Smooth muscle cell (in vitro differentiated cells): ENCODE measurements at regions not wholly inside any gene's neighbourhood (a gene's known extent, or its start where the extent isn't known, plus 50 kb on each side); places are given as distances from the start of the nearest gene placed in this dataset.

ENCODE experiments used
- DNase-seq: peaks from one replicate; lab custom pipeline; 2025; ENCODE audit not compliant: unreplicated experiment; lab: John Stamatoyannopoulos, UW
- H2AFZ ChIP-seq: fragments of 200-600 bp; sonication (generic); 2 replicates; pipeline ENCODE4 v1.6.0; 2016; ENCODE audit warnings: antibody characterized with exemption, low read depth, mild to moderate bottlenecking
- H3F3A ChIP-seq: fragments of 200-600 bp; sonication (generic); 2 replicates; pipeline ENCODE4 v1.6.0; 2017; ENCODE audit warnings: antibody characterized with exemption, low read depth
- H3K27ac ChIP-seq: fragments of 200-600 bp; sonication (generic); 2 replicates; pipeline ENCODE4 v1.5.1; 2016; ENCODE audit warnings: low read depth, mild to moderate bottlenecking
- H3K27me3 ChIP-seq: fragments of 200-600 bp; sonication (generic); 2 replicates; pipeline ENCODE4 v1.6.1; 2016; ENCODE audit warnings: low read depth, mild to moderate bottlenecking
- H3K36me3 ChIP-seq: fragments of 200-600 bp; sonication (generic); 2 replicates; pipeline ENCODE4 v1.5.1; 2016; ENCODE audit warnings: low read depth
- H3K4me1 ChIP-seq: fragments of 200-600 bp; sonication (generic); 2 replicates; pipeline ENCODE4 v1.5.1; 2016; ENCODE audit warnings: low read depth
- H3K4me2 ChIP-seq: fragments of 200-600 bp; sonication (generic); 2 replicates; pipeline ENCODE4 v1.6.0; 2016; ENCODE audit warnings: mild to moderate bottlenecking
- H3K4me3 ChIP-seq: fragments of 200-600 bp; sonication (generic); 2 replicates; pipeline ENCODE4 v1.5.1; 2016; ENCODE audit warnings: mild to moderate bottlenecking
- H3K79me2 ChIP-seq: fragments of 200-600 bp; sonication (generic); 2 replicates; pipeline ENCODE4 v1.6.0; 2016; ENCODE audit warnings: low read depth, mild to moderate bottlenecking
- H3K9ac ChIP-seq: fragments of 200-600 bp; sonication (generic); 2 replicates; pipeline ENCODE4 v1.6.0; 2016; ENCODE audit warnings: low read depth
- H3K9me3 ChIP-seq: fragments of 200-600 bp; sonication (generic); replicated peaks from 2 replicates; pipeline ENCODE4 v1.5.1; 2016; ENCODE audit warnings: low read depth
- H4K20me1 ChIP-seq: fragments of 200-600 bp; sonication (generic); 2 replicates; pipeline ENCODE4 v1.6.0; 2016; ENCODE audit warnings: low read depth
- WGBS: methylation state at CpG from one replicate; pipeline ENCODE4 v1.1.7; 2016; ENCODE audit warnings: low lambda C conversion rate; 5-methylcytosine and 5-hydroxymethylcytosine counted together
- TF ChIP-seq, protein P1 (sequence below): fragments of 200-600 bp; sonication (generic); IDR thresholded peaks from 2 replicates; pipeline ENCODE4 v1.5.1; 2017; ENCODE audit warnings: borderline replicate concordance, mild to moderate bottlenecking, antibody characterized with exemption; ENCODE audit not compliant: insufficient read depth, poor library complexity, severe bottlenecking

DNA sequence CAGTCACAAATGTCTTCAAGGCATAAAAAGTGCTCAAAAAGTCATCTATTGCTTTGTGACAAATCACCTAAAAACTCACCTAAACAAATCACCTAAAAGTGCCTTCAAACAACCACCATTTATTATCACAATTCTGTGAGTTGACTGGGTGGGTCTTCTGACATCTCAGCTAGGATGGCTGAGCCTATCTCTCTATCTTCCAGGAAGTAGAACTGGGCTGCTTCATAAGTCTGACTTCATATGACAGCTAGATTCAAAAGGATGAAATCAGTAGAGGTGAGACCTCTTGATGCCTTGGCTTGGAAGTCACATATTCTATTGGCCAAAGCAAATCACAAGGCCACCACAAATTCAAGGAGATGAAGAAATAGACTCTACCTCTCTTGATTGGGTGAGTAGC, 199.2 kb upstream of the SLC39A10 start:
- H2AFZ ChIP-seq, result no peak overlapping the region
- TF ChIP-seq, protein P1, sequence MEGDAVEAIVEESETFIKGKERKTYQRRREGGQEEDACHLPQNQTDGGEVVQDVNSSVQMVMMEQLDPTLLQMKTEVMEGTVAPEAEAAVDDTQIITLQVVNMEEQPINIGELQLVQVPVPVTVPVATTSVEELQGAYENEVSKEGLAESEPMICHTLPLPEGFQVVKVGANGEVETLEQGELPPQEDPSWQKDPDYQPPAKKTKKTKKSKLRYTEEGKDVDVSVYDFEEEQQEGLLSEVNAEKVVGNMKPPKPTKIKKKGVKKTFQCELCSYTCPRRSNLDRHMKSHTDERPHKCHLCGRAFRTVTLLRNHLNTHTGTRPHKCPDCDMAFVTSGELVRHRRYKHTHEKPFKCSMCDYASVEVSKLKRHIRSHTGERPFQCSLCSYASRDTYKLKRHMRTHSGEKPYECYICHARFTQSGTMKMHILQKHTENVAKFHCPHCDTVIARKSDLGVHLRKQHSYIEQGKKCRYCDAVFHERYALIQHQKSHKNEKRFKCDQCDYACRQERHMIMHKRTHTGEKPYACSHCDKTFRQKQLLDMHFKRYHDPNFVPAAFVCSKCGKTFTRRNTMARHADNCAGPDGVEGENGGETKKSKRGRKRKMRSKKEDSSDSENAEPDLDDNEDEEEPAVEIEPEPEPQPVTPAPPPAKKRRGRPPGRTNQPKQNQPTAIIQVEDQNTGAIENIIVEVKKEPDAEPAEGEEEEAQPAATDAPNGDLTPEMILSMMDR, result no peak

DNA sequence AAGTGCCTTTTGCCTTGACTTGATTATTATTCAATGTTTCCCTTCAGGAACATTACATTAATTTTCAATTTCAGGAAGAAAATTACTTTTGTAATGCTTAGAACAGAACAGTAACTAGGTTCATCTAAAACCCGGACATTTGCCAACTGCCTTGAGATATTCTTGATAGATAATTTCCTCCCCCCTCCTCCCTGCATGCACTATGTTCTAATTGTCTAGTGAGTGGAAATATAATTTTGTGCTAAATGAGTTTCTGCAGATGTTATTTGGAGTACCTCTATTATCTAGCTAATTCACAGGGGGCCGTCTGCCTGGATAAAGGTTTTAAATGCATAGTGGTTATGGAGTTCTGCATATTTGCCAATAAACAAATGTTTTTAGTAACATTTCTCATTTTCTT, 200.3 kb upstream of the SLC39A10 start:
- Histone ChIP-seq H3K4me2 (no peak overlapping the region), H2AFZ (no peak overlapping the region), H3K27me3 (no peaks in the 10 kb centered on the region), H4K20me1 (no peaks in the 10 kb centered on the region), H3K9me3 (no peaks in the 10 kb centered on the region), H3K36me3 (no peaks in the 10 kb centered on the region), H3K9ac (no peak overlapping the region), H3K79me2 (no peaks in the 10 kb centered on the region), H3K4me1 (no peaks in the 10 kb centered on the region), H3F3A (no peaks in the 10 kb centered on the region), H3K4me3 (no peak overlapping the region), H3K27ac (no peak overlapping the region)
- WGBS, result 92% methylated on average over 2 of the region's 2 CpGs
- DNase-seq, result no peak
- TF ChIP-seq, protein P1, result no peak

More for the DNA sequence above, 199.2 kb upstream of the SLC39A10 start:
- no peaks in the 10 kb centered on the region for H4K20me1 ChIP-seq
- H3K4me2 ChIP-seq, result no peak overlapping the region
- no peak overlapping the region for H3K27ac ChIP-seq
- H3K4me3 ChIP-seq, result no peak overlapping the region
- no peaks in the 10 kb centered on the region for H3K9me3 ChIP-seq
- no peaks in the 10 kb centered on the region for H3K4me1 ChIP-seq
- no peak overlapping the region for H3K9ac ChIP-seq
- no peaks in the 10 kb centered on the region for H3K27me3 ChIP-seq
- H3F3A ChIP-seq, result no peaks in the 10 kb centered on the region
- no peak for DNase-seq
- H3K79me2 ChIP-seq, result no peaks in the 10 kb centered on the region
- no peaks in the 10 kb centered on the region for H3K36me3 ChIP-seq

- Histone ChIP-seq H3K36me3 (no peaks in the 10 kb centered on the region), H3K4me2 (no peak overlapping the region), H3K27me3 (no peaks in the 10 kb centered on the region), H3K27ac (no peak overlapping the region), H3K9ac (no peak overlapping the region), H3K4me1 (no peaks in the 10 kb centered on the region), H3K9me3 (no peaks in the 10 kb centered on the region), H2AFZ (no peak overlapping the region), H3F3A (no peaks in the 10 kb centered on the region), H3K79me2 (no peaks in the 10 kb centered on the region), H4K20me1 (no peaks in the 10 kb centered on the region), H3K4me3 (no peak overlapping the region)
- TF ChIP-seq, protein P1, result no peak
- DNase-seq, result no peak
- WGBS, result 94% methylated on average over 4 of the region's 4 CpGs
Measured at GRCh38 chr2:195451160-195451559, 205.9 kb upstream of the SLC39A10 start.

- Histone ChIP-seq H3K9me3 (no peaks in the 10 kb centered on the region), H3K36me3 (no peaks in the 10 kb centered on the region), H3K79me2 (no peaks in the 10 kb centered on the region), H3F3A (no peaks in the 10 kb centered on the region), H3K4me2 (no peak overlapping the region), H3K4me1 (no peaks in the 10 kb centered on the region), H3K27me3 (no peaks in the 10 kb centered on the region), H3K27ac (no peak overlapping the region), H3K4me3 (no peak overlapping the region), H4K20me1 (no peaks in the 10 kb centered on the region), H3K9ac (no peak overlapping the region), H2AFZ (no peak overlapping the region)
- TF ChIP-seq, protein P1, result no peak
- no peak for DNase-seq
- WGBS, result 87% methylated on average over 3 of the region's 3 CpGs
Measured at GRCh38 chr2:195450552-195451113, 206.4 kb upstream of the SLC39A10 start.
